ENCODE measurements at regions not wholly inside any gene's neighbourhood (a gene's known extent, or its start where the extent isn't known, plus 50 kb on each side); places are given as distances from the start of the nearest gene placed in this dataset.

GRCh38 chr10:44180321-44181168 is 204.4 kb downstream of the CXCL12 start:
- DNase-seq (ENCODE audit: low read depth in 2 of 3, low spot score in 1 of 3), result no peak

GRCh38 chr10:44178856-44179255 is 206.0 kb downstream of the CXCL12 start:
- no peak for DNase-seq (ENCODE audit: low read depth in 2 of 3, low spot score in 1 of 3)

GRCh38 chr10:44178281-44178680 is 206.6 kb downstream of the CXCL12 start:
- no peak for DNase-seq (ENCODE audit: low read depth in 2 of 3, low spot score in 1 of 3)

- no peak for DNase-seq (ENCODE audit: low read depth in 2 of 3, low spot score in 1 of 3)
These were observed 207.3 kb downstream of the CXCL12 start for GRCh38 chr10:44177610-44178009.

GRCh38 chr10:44176311-44176710 is 208.6 kb downstream of the CXCL12 start:
- DNase-seq (ENCODE audit: low read depth in 2 of 3, low spot score in 1 of 3), result no peak

GRCh38 chr10:44173608-44173894 is 211.3 kb downstream of the CXCL12 start:
- DNase-seq (ENCODE audit: low read depth in 2 of 3, low spot score in 1 of 3), result no peak

GRCh38 chr10:44172883-44173607 is 211.9 kb downstream of the CXCL12 start:
- DNase-seq (ENCODE audit: low read depth in 2 of 3, low spot score in 1 of 3), result no peak

- no peak for DNase-seq (ENCODE audit: low read depth in 2 of 3, low spot score in 1 of 3)
These were observed 213.1 kb downstream of the CXCL12 start for GRCh38 chr10:44171765-44172164.

GRCh38 chr10:44168478-44168877 is 216.4 kb downstream of the CXCL12 start:
- DNase-seq (ENCODE audit: low read depth in 2 of 3, low spot score in 1 of 3), result no peak

GRCh38 chr10:44167752-44168151 is 217.1 kb downstream of the CXCL12 start:
- DNase-seq (ENCODE audit: low read depth in 2 of 3, low spot score in 1 of 3), result no peak

- no peak for DNase-seq (ENCODE audit: low read depth in 2 of 3, low spot score in 1 of 3)
These were observed 218.5 kb downstream of the CXCL12 start for GRCh38 chr10:44166441-44166840.

GRCh38 chr10:44164251-44164956 is 220.5 kb downstream of the CXCL12 start:
- no peak for DNase-seq (ENCODE audit: low read depth in 2 of 3, low spot score in 1 of 3)

GRCh38 chr10:44161184-44161583 is 223.7 kb downstream of the CXCL12 start:
- DNase-seq (ENCODE audit: low read depth in 2 of 3, low spot score in 1 of 3), result no peak

GRCh38 chr10:44157574-44157973 is 227.3 kb downstream of the CXCL12 start:
- DNase-seq (ENCODE audit: low read depth in 2 of 3, low spot score in 1 of 3), result no peak

GRCh38 chr10:44154956-44155355 is 229.9 kb downstream of the CXCL12 start:
- DNase-seq (ENCODE audit: low read depth in 2 of 3, low spot score in 1 of 3), result no peak

GRCh38 chr10:44153918-44154670 is 230.8 kb downstream of the CXCL12 start:
- DNase-seq (ENCODE audit: low read depth in 2 of 3, low spot score in 1 of 3), result no peak

GRCh38 chr10:44143556-44143955 is 241.3 kb downstream of the CXCL12 start:
- no peak for DNase-seq (ENCODE audit: low read depth in 2 of 3, low spot score in 1 of 3)

- no peak for DNase-seq (ENCODE audit: low read depth in 2 of 3, low spot score in 1 of 3)
These were observed 252.3 kb downstream of the CXCL12 start for GRCh38 chr10:44132361-44133289.

- DNase-seq (ENCODE audit: low read depth in 2 of 3, low spot score in 1 of 3), result no peak
These were observed 258.6 kb downstream of the CXCL12 start for GRCh38 chr10:44126291-44126717.

GRCh38 chr10:44125879-44126278 is 259.0 kb downstream of the CXCL12 start:
- no peak for DNase-seq (ENCODE audit: low read depth in 2 of 3, low spot score in 1 of 3)

Measured in stimulated activated CD4-positive, alpha-beta T cell treated with anti-CD3 and anti-CD28 coated beads, Interleukin-12 subunit alpha, Interleukin-12 subunit beta, amount 100 ng/mL, for 48 hours (primary cell).